SK-N-SH treated with all-trans-retinoic acid at 6 μM for 48 hours (cell line): ENCODE measurements at regions not wholly inside any gene's neighbourhood (a gene's known extent, or its start where the extent isn't known, plus 50 kb on each side); places are given as distances from the start of the nearest gene placed in this dataset.

Experiments
- ATAC-seq: fragments of 200-7000 bp; cut with Tn5 transposase; 3 replicates; pipeline ENCODE4 v1.9.1; 2020; ENCODE audit warnings: mild to moderate bottlenecking, moderate library complexity
- ARNTL ChIP-seq: fragments of 450-650 bp; formaldehyde crosslinking; IDR thresholded peaks from 2 replicates; pipeline ENCODE4 v1.5.0; 2020; ENCODE audit warnings: low read depth, mild to moderate bottlenecking, moderate library complexity, borderline replicate concordance
- BACH2 ChIP-seq: fragments of 250-450 bp; sonication (Bioruptor Pico); IDR thresholded peaks from 2 replicates; pipeline ENCODE4 v1.9.0; 2021; ENCODE audit warnings: mild to moderate bottlenecking, borderline replicate concordance
- CREB5 ChIP-seq: fragments of 250-450 bp; sonication (Bioruptor Pico); IDR thresholded peaks from 2 replicates; pipeline ENCODE4 v1.5.1; 2020; ENCODE audit warnings: low read depth, mild to moderate bottlenecking, moderate library complexity
- CSDC2 ChIP-seq: fragments of 250-450 bp; sonication (Bioruptor Pico); IDR thresholded peaks from 2 replicates; pipeline ENCODE4 v1.5.0; 2020; ENCODE audit warnings: mild to moderate bottlenecking, moderate library complexity
- ESRRG ChIP-seq: fragments of 250-450 bp; sonication (Bioruptor Pico); IDR thresholded peaks from 2 replicates; pipeline ENCODE4 v1.6.1; 2021; ENCODE audit warnings: mild to moderate bottlenecking
- GLIS3 ChIP-seq: fragments of 250-450 bp; sonication (Bioruptor Pico); IDR thresholded peaks from 2 replicates; pipeline ENCODE4 v1.5.0; 2020; ENCODE audit warnings: mild to moderate bottlenecking, moderate library complexity
- ISL1 ChIP-seq: fragments of 250-450 bp; sonication (Bioruptor Pico); IDR thresholded peaks from 2 replicates; pipeline ENCODE4 v2.1.2; 2022; ENCODE audit warnings: mild to moderate bottlenecking, moderate library complexity
- OSR1 ChIP-seq: fragments of 250-450 bp; sonication (Bioruptor Pico); IDR thresholded peaks from 2 replicates; pipeline ENCODE4 v1.8.0; 2022; ENCODE audit warnings: moderate library complexity, mild to moderate bottlenecking, inconsistent platforms
- PATZ1 ChIP-seq: fragments of 250-450 bp; sonication (Bioruptor Pico); IDR thresholded peaks from 2 replicates; pipeline ENCODE4 v1.8.0; 2020; ENCODE audit warnings: mild to moderate bottlenecking, moderate library complexity, borderline replicate concordance
- POU6F1 ChIP-seq: fragments of 250-450 bp; sonication (Bioruptor Pico); IDR thresholded peaks from 2 replicates; pipeline ENCODE4 v1.8.0; 2021; ENCODE audit warnings: low read depth, mild to moderate bottlenecking, moderate library complexity, borderline replicate concordance
- PPARA ChIP-seq: fragments of 250-450 bp; sonication (Bioruptor Pico); IDR thresholded peaks from 2 replicates; pipeline ENCODE4 v1.5.0; 2020; ENCODE audit warnings: mild to moderate bottlenecking, borderline replicate concordance
- SNAI2 ChIP-seq: fragments of 250-450 bp; sonication (Bioruptor Pico); IDR thresholded peaks from 2 replicates; pipeline ENCODE4 v1.5.0; 2020; ENCODE audit warnings: mild to moderate bottlenecking, moderate library complexity
- TCF4 ChIP-seq: fragments of 250-450 bp; sonication (Bioruptor Pico); IDR thresholded peaks from 2 replicates; pipeline ENCODE4 v1.8.0; 2021; ENCODE audit warnings: mild to moderate bottlenecking, moderate library complexity, borderline replicate concordance
- TOX ChIP-seq: fragments of 250-450 bp; sonication (Bioruptor Pico); IDR thresholded peaks from 2 replicates; pipeline ENCODE4 v1.8.0; 2021; ENCODE audit warnings: mild to moderate bottlenecking, moderate library complexity, borderline replicate concordance
- ZC3H10 ChIP-seq: fragments of 250-450 bp; sonication (Bioruptor Pico); IDR thresholded peaks from 2 replicates; pipeline ENCODE4 v1.5.1; 2021; ENCODE audit warnings: mild to moderate bottlenecking, moderate library complexity
- ZFP3 ChIP-seq: fragments of 250-450 bp; sonication (Bioruptor Pico); IDR thresholded peaks from 2 replicates; pipeline ENCODE4 v1.5.0; 2020; ENCODE audit warnings: mild to moderate bottlenecking, moderate library complexity
- ZFP30 ChIP-seq: fragments of 450-650 bp; formaldehyde crosslinking; IDR thresholded peaks from 2 replicates; pipeline ENCODE4 v1.5.0; 2022; ENCODE audit warnings: mild to moderate bottlenecking, moderate library complexity
- ZNF565 ChIP-seq: fragments of 450-650 bp; formaldehyde crosslinking; conservative IDR thresholded peaks from 2 replicates; pipeline ENCODE4 v1.5.0; 2020; ENCODE audit warnings: low read depth, mild to moderate bottlenecking, moderate library complexity
- ZNF70 ChIP-seq: fragments of 450-650 bp; formaldehyde crosslinking; IDR thresholded peaks from 2 replicates; pipeline ENCODE4 v1.5.0; 2020; ENCODE audit warnings: mild to moderate bottlenecking, moderate library complexity
- TF ChIP-seq, protein P1 (sequence below): fragments of 250-450 bp; sonication (Bioruptor Pico); IDR thresholded peaks from 2 replicates; pipeline ENCODE4 v1.5.0; 2020; ENCODE audit warnings: mild to moderate bottlenecking, moderate library complexity
- TF ChIP-seq, protein P2 (sequence below): fragments of 250-450 bp; sonication (Bioruptor Pico); IDR thresholded peaks from 2 replicates; pipeline ENCODE4 v1.5.1; 2021; ENCODE audit warnings: mild to moderate bottlenecking, moderate library complexity

GRCh38 chr2:65800998-65801397, 368.6 kb upstream of the SPRED2 start (continued):
- no peak for TF ChIP-seq CREB5
- TF ChIP-seq TOX (CRISPR knock-in tag) = no peak
- no peak for TF ChIP-seq TCF4 (CRISPR knock-in tag)
- no peak for TF ChIP-seq ESRRG (CRISPR knock-in tag)

- ATAC-seq = no peak
- TF ChIP-seq ZNF565 (no peak), CSDC2 (CRISPR knock-in tag) (no peak), GLIS3 (no peak), BACH2 (no peak), ISL1 (CRISPR knock-in tag) (no peak), ZFP30 (CRISPR knock-in tag) (no peak), ZFP3 (CRISPR knock-in tag) (no peak), ESRRG (CRISPR knock-in tag) (no peak), POU6F1 (CRISPR knock-in tag) (no peak), CREB5 (no peak), PATZ1 (CRISPR knock-in tag) (no peak), ARNTL (no peak), OSR1 (CRISPR knock-in tag) (no peak), ZC3H10 (CRISPR knock-in tag) (no peak), SNAI2 (CRISPR knock-in tag) (no peak), TCF4 (CRISPR knock-in tag) (no peak), ZNF70 (CRISPR knock-in tag) (no peak), PPARA (CRISPR knock-in tag) (no peak)
- TF ChIP-seq, protein P1, sequence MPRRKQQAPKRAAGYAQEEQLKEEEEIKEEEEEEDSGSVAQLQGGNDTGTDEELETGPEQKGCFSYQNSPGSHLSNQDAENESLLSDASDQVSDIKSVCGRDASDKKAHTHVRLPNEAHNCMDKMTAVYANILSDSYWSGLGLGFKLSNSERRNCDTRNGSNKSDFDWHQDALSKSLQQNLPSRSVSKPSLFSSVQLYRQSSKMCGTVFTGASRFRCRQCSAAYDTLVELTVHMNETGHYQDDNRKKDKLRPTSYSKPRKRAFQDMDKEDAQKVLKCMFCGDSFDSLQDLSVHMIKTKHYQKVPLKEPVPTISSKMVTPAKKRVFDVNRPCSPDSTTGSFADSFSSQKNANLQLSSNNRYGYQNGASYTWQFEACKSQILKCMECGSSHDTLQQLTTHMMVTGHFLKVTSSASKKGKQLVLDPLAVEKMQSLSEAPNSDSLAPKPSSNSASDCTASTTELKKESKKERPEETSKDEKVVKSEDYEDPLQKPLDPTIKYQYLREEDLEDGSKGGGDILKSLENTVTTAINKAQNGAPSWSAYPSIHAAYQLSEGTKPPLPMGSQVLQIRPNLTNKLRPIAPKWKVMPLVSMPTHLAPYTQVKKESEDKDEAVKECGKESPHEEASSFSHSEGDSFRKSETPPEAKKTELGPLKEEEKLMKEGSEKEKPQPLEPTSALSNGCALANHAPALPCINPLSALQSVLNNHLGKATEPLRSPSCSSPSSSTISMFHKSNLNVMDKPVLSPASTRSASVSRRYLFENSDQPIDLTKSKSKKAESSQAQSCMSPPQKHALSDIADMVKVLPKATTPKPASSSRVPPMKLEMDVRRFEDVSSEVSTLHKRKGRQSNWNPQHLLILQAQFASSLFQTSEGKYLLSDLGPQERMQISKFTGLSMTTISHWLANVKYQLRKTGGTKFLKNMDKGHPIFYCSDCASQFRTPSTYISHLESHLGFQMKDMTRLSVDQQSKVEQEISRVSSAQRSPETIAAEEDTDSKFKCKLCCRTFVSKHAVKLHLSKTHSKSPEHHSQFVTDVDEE (CRISPR knock-in tag) = no peak
- TF ChIP-seq, protein P2, sequence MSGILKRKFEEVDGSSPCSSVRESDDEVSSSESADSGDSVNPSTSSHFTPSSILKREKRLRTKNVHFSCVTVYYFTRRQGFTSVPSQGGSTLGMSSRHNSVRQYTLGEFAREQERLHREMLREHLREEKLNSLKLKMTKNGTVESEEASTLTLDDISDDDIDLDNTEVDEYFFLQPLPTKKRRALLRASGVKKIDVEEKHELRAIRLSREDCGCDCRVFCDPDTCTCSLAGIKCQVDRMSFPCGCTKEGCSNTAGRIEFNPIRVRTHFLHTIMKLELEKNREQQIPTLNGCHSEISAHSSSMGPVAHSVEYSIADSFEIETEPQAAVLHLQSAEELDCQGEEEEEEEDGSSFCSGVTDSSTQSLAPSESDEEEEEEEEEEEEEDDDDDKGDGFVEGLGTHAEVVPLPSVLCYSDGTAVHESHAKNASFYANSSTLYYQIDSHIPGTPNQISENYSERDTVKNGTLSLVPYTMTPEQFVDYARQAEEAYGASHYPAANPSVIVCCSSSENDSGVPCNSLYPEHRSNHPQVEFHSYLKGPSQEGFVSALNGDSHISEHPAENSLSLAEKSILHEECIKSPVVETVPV (CRISPR knock-in tag) = no peak
Observed at GRCh38 chr2:65799141-65799854, 366.9 kb upstream of the SPRED2 start.
